Activated CD4-positive, CD25-positive, alpha-beta regulatory T cell treated with anti-CD3 and anti-CD28 coated beads, Interleukin-2, amount 50 U/mL, for 16 hours (primary cell): ENCODE measurements at regions not wholly inside any gene's neighbourhood (a gene's known extent, or its start where the extent isn't known, plus 50 kb on each side); places are given as distances from the start of the nearest gene placed in this dataset.
"Not testable (repeated sequence)": the region's sequence is repeated elsewhere in the genome, so short reads cannot be mapped to it uniquely, and the experiment has no call there.

ENCODE experiments used
- DNase-seq: peaks from one replicate; pipeline ENCODE4 v3.0.0-alpha.2; 2020; ENCODE audit warnings: low read depth, low spot score

DNA sequence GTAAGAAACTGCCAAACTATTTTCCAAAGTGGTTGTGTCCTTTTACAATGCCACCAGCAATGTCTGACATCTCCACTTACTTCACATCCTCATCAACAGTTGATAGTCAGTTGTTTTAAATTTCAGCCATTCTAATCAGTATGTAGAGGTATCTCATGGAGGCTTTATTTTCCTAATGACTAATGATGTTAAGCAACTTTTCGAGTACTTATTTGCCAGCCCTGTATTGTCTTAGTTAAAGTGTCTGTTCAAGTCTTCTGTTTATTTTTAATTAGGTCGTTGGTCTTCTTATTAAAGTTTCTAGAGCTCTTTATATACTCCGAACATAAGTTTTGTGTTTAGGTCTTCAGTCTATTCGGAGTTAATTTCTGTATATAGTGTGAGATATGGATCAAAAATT, 54.9 kb upstream of the NBPF12 start:
- not testable (repeated sequence) for DNase-seq

- not testable (repeated sequence) for DNase-seq
Measured at GRCh38 chr1:146881096-146881495, 57.0 kb upstream of the NBPF12 start.

DNA sequence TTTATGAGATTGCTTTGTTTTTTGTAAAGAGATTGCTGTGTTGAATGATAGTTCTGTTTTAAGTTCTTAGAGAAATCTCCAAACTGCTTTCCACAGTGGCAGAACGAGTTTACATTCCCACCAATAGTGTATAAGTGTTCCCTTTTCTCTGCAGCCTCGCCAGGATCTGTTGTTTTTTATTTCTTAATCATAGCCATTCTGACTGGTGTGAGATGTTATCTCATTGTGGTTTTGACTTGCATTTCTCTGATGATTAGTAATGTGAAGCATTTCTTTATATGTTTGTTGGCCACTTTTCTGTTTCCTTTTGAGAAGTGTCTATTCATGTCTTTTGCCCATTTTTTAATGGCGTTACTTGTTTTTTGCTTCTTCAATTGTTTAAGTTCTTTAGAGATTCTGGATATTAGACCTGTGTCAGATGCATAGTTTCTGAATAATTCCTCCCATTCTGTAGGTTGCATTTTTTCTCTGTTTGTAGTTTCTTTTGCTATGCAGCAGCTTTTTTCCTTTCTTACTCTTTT, 74.3 kb upstream of the NBPF12 start:
- not testable (repeated sequence) for DNase-seq

- DNase-seq: not testable (repeated sequence)
Measured at GRCh38 chr1:146853147-146853546, 85.0 kb upstream of the NBPF12 start.

DNA sequence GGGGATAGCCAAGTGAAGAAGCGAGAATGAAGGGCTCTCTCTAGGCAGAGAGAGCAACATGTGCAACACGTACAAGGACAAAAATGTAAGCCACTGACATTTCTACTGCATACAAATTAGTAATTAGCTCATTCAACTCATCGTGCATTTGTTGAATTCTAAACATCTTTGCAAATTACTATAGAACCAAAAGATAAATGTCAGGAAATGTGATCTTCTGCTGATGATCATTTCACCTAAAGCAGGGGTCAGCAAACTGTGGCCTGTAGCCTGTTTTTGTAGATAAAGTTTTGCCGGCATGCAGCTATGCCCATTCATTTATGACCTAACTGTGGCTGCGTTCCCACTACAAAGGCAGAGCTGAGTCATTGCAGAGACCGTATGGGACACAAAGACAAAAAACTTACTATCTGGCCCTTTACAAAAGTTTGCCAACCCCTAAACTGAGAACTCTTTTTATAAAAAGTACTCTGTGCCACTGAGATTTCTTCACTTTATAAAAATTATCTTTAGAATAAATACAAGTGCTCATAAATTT, 87.7 kb upstream of the NBPF12 start:
- not testable (repeated sequence) for DNase-seq

DNA sequence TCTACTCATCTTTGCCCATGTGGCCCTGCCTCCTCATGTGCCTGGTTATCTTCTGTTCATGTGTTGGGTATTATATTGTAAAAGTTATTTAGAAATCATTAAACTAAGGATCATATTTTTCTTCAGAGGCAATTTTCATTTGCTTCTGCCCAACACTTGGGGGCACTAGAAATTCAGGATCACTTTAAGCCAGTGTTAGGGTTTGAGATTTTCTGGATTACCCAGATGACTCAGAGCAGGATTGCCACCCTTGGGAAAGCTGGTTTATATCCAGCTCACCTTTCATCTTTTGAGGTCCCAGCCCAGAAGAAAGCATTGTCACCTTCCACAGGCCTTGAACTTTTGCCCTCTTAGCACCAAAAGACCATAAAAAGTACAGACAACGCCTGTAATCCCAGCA, 99.4 kb upstream of the NBPF12 start:
- not testable (repeated sequence) for DNase-seq

DNA sequence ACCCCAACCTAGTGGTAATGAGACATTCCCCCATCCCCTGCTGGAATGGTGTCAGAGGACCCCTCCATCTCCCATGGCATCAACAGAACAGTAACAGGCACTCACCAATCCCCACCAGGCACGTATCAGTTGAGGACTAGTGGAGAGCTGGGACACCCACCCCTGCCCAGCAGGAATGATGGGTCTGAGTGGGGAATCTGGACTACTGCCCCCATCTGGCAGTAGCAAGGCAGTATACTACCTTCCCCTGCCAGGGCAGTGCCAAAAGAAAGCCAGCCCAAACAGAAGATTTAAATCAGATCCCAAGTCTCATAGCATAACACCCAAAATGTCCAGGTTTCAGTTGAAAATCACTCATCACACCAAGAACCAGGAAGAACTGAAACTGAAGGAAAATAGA, 111.2 kb upstream of the NBPF12 start:
- not testable (repeated sequence) for DNase-seq

DNA sequence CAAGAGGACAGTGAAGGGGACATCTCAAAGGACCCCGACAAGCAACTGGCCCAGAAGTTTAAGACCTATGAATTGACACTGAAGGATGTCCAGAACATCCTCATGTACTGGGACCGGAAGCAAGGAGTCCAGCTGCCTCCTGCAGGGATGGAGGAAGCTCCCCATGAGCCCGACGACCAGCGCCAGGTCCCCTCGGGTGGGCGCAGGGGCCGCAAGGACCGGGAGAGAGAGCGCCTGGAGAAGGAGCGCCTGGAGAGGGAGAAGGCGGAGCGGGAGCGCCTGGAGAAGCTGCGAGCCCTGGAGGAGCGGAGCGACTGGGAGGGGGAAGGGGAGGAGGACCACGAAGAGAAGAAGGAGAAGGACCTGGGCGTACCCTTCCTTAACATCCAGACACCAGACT, 143.9 kb upstream of the NBPF12 start:
- DNase-seq: not testable (repeated sequence)

- not testable (repeated sequence) for DNase-seq
Measured at GRCh38 chr1:146792725-146793124, 145.4 kb upstream of the NBPF12 start.

DNA sequence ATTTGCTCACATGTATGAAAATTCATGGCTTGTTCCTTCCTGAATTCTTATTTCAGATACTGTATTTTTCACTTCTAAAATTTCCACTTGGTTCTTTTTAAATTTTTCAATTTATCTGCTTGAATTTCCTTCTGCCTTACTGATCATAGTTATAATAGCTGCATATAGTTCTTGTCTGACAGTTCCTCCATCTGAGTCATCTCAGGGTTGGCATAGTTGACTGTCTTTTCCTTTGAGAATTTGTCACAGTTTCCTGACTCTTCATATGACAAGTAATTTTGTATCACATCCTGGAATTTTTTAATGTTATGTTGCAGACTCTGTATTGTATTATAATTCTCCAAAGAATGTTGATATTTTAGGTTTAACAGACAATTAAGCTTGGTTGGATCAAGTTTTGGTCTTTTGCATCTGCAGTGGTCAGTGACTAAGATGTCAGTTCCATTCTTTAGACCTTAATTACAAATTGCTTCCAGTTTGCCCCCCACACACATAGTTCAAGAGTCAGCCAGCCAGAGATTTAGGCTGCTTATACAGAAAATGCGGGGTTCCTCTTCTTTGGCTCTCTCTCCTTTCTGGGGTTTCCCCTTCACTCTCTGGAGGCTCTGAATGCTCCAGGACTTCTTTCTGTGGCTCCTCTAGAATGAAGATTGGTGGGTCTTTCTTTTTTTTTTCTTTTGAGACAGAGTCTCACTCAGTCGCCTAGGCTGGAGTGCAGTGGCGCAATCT, 153.7 kb upstream of the NBPF12 start:
- DNase-seq: not testable (repeated sequence)

- not testable (repeated sequence) for DNase-seq
Measured at GRCh38 chr1:146781235-146781634, 156.9 kb upstream of the NBPF12 start.

DNA sequence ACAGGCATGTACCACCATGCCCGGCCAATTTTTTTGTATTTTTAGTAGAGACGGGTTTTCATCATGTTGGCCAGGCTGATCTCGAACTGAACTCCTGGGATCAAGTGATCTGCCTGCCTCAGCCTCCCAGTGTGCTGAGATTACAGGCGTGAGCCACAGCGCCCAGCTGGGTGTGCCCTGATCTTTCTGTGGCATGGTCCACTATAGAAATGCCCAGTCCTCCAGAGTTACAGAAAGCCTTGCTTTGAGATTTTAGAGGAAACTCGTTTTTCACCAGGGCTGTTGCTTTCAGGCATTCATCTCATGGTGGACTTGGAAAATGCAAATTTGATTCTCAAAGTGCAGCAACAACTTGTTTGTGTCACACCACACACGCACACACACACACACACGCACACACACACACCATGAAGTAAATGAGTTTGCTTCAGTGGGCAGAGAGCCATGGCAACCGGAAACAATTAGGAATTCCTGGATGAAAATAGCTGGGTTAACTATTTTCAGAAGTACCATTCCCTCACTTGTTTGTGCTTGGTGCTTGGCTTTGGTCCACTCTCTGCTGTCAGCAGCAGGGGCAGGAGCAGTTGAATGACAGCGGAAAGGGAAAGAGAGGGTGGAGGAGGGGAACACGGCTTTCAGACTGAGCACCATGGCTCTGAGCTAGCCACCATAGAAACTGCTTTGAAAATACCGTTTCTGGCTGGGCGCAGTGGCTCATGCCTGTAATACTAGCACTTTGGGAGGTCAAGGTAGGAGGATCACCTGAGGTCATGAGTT, 160.1 kb upstream of the NBPF12 start:
- DNase-seq: not testable (repeated sequence)

GRCh38 chr1:146774988-146775387, 163.1 kb upstream of the NBPF12 start:
- DNase-seq: not testable (repeated sequence)

DNA sequence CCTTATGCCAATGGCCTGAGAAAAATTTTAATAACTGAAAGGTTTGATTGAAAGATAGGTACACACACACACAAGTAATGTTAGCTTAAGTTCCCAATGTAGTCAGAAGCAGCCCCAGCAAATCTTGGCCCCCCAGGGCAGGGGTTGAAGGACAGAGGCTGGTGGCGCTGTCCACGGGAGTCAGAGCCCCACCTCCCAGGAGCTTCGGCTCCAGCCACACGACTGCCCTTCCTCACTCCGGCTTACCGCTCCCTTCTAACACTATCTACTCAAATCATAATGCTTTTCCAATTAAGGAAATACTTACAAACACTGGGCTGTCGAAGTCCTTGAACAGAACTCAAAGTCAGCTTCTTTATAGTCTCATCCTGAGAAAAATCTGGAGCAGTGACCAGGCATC, 163.9 kb upstream of the NBPF12 start:
- DNase-seq: not testable (repeated sequence)

GRCh38 chr1:146771409-146771808, 166.7 kb upstream of the NBPF12 start:
- not testable (repeated sequence) for DNase-seq

- not testable (repeated sequence) for DNase-seq
Measured at GRCh38 chr1:146770998-146771397, 167.1 kb upstream of the NBPF12 start.

DNA sequence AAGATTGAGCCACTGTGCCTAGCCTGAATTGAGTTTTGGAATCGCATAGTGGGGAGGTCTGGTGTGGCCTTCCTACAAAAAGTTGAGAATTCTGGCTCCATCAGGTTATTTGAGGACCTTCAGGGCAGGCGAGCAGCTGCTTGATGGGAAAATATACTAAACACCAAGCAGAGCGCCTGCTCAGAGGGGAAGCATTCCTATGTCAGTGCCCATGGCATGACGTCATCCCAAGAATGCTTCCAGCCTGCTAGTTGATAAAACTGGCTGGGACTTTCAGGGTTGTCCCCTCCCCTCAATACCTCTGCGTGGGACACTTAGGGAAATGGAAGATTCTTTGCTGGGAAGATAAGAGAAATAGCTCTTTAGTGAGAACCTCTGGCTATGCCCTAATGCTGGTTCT, 174.9 kb upstream of the NBPF12 start:
- DNase-seq: not testable (repeated sequence)

DNA sequence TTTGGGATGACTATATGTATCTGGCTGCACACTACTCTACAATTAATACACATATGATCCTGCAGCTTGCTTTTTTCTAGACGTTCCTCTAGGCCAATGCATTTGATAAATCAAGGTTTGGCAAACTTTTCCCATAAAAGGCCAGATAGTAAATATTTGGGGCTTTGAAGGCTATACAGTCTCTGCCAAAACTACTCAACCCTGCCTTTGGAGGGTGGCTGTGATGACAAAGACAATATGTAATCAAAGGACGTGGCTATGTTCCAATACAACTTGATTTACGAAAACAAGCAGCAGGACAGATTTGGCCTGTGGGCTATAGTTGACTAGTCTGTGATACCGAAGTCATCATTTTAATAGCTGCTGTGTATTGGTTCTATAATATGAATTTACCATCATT, 181.3 kb upstream of the NBPF12 start:
- not testable (repeated sequence) for DNase-seq

GRCh38 chr1:146748686-146749085, 189.4 kb upstream of the NBPF12 start:
- DNase-seq: not testable (repeated sequence)

DNA sequence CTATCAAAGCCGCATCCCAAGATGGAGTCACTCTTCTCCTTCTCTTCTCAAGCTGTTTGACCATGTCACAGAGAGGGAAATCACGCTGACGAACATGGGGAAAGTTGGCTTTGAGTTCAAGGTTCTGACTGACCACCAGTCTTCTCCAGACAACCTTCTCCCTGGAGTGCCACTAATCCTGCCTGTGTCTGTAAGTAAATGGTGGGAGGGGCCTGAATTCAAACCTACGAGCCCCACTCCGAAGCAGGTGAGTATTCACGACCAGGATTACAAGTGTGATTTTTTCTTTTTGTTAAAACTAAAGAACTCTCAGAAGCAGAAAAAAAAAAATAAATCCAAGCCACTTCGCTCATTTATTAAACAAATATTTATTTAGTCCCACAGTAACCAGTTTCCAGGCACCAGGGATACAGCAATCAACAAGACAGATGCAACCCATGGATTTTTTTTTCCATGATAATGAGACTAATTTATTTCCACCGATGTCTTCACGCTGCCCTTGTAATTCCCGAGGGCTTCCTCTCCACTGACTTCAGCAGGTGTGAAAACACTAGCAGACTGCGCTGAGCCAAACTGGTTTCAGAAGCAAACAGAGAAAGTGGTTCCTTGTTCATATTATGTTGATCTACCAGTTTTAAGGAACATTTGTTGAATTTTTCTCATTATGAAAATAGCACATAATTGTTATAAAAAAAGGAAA, 206.0 kb upstream of the NBPF12 start:
- DNase-seq: not testable (repeated sequence)

DNA sequence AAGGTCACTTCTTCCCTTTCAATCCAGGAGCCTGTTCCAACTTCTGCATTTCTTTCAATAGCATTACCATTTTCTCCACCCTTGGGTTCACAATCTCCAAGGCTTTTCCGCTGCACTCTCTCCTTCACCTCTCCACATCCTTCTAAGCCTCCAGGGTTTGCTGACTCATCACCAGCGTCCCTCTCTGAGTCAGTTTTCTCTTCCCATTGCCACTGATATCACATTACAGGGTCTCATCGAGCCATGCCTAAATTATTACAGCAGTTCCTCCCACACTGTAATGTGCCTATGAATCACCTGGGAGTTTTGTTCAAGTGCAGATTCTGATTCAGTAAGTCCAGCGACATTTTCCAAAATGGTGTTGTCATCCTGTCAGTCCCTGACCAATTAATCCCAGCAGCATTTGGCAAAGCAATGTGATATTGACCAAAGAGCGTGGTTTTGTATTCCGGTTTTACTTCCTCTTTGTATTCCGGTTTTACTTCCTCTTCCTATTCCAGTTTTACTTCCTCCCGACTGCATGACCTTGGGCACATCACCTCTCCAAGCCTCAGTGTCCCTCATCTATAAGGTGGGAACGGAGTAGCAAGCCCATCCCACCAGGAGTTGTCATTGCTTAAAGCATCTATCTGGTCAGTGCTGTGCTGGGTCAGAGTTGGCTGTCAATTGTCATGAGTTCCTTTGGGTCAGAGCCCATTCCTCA, 208.3 kb upstream of the NBPF12 start:
- not testable (repeated sequence) for DNase-seq
